ENCODE measurements at regions not wholly inside any gene's neighbourhood (a gene's known extent, or its start where the extent isn't known, plus 50 kb on each side); places are given as distances from the start of the nearest gene placed in this dataset.

GRCh38 chr9:115615821-115616665 is 498.1 kb upstream of the TNC start:
- Histone ChIP-seq H3K9me3 (peaks cover 0 to 3% (median 0%) of the 10 kb centered on the region in 12 donors), H3K27me3 (peaks cover 0 to 6% (median 0%) of the 10 kb centered on the region in 9 donors), H3K4me3 (no peak overlapping the region), H3K27ac (no peak overlapping the region), H3K4me1 (no peaks in the 10 kb centered on the region), H3K36me3 (no peaks in the 10 kb centered on the region)
- intact Hi-C loops (cut with DNase I): no loop called here
- peak in 1 of 4 donors; percentile 43 for ATAC-seq
- TF ChIP-seq, protein P1, sequence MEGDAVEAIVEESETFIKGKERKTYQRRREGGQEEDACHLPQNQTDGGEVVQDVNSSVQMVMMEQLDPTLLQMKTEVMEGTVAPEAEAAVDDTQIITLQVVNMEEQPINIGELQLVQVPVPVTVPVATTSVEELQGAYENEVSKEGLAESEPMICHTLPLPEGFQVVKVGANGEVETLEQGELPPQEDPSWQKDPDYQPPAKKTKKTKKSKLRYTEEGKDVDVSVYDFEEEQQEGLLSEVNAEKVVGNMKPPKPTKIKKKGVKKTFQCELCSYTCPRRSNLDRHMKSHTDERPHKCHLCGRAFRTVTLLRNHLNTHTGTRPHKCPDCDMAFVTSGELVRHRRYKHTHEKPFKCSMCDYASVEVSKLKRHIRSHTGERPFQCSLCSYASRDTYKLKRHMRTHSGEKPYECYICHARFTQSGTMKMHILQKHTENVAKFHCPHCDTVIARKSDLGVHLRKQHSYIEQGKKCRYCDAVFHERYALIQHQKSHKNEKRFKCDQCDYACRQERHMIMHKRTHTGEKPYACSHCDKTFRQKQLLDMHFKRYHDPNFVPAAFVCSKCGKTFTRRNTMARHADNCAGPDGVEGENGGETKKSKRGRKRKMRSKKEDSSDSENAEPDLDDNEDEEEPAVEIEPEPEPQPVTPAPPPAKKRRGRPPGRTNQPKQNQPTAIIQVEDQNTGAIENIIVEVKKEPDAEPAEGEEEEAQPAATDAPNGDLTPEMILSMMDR (IDR thresholded peaks at IDR 0.05): no peak
- no peak for TF ChIP-seq POLR2A (IDR thresholded peaks at IDR 0.05)
- WGBS, 4 donors: 58 to 74% (median 66%) methylated on average over 4 of the region's 4 CpGs
- DNase-seq: no peak

DNA sequence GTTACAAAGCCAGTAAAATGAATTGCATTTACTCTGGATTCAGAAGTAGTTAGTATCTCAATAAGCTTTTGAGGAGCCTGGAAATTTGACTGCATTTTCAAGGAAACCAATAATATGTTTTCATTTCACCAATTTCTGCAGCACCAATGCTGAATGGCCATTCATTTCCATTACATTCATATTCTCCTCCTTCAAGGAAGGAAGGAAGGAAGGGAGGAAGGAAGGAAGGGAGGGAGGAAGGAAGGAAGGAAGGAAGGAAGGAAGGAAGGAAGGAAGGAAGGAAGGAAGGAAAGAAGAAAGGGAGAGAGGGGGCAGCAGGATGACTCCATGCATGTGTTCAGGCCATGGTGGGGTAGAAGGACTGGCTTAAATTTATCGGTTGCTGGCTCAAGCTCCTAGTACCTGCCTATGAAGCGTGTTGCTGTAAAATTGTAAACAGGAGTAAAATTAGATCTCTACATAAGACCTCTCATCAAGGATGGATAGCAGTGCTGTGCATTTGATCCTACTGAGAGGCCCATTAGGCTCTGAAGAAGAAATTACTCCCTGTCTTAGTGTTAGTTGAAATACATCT is 498.8 kb upstream of the TNC start:
- Histone ChIP-seq H3K36me3 (no peaks in the 10 kb centered on the region), H3K27me3 (peaks cover 0 to 6% (median 0%) of the 10 kb centered on the region in 9 donors), H3K9me3 (peaks cover 0 to 3% (median 0%) of the 10 kb centered on the region in 12 donors), H3K4me3 (no peak overlapping the region), H3K4me1 (no peaks in the 10 kb centered on the region), H3K27ac (no peak overlapping the region)
- intact Hi-C loops (cut with DNase I): no loop called here
- WGBS, 4 donors: 86 to 95% (median 89%) methylated on average over 2 of the region's 2 CpGs
- TF ChIP-seq, protein P1 (IDR thresholded peaks at IDR 0.05): no peak
- TF ChIP-seq POLR2A (IDR thresholded peaks at IDR 0.05): no peak
- ATAC-seq (no peak), DNase-seq (no peak)

- DNase-seq (no peak), ATAC-seq (no peak)
- intact Hi-C loops (cut with DNase I): no loop called here
- Histone ChIP-seq H3K27me3 (no peaks in the 10 kb centered on the region), H3K4me1 (no peaks in the 10 kb centered on the region), H3K4me3 (no peak overlapping the region), H3K27ac (no peak overlapping the region), H3K36me3 (no peaks in the 10 kb centered on the region), H3K9me3 (peaks cover 0 to 10% (median 0%) of the 10 kb centered on the region in 12 donors)
- TF ChIP-seq, protein P1 (IDR thresholded peaks at IDR 0.05): no peak
- TF ChIP-seq POLR2A (IDR thresholded peaks at IDR 0.05): no peak
These were observed 507.3 kb upstream of the TNC start for GRCh38 chr9:115625251-115625650.

DNA sequence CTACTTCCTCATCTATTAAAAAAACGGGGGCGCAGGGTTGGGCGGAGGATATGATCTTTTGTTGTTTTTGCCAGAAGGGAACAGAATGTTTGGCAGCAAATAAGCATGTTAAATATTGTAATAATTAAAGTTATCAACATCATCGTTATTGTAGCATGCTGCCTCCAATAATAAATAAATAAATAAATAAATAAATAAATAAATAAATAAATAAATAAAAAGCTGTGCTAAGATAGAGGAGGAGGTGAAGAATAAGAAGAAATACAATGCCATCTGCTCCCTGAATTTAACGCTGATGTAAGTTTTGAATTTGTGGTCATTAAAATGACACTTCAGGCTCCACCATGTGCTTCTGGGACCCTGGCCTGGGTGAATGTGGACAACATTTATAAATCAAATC is 508.0 kb upstream of the TNC start:
- Histone ChIP-seq H3K9me3 (peaks cover 0 to 10% (median 0%) of the 10 kb centered on the region in 12 donors), H3K4me3 (no peak overlapping the region), H3K36me3 (no peaks in the 10 kb centered on the region), H3K4me1 (no peaks in the 10 kb centered on the region), H3K27ac (no peak overlapping the region), H3K27me3 (no peaks in the 10 kb centered on the region)
- DNase-seq (no peak), ATAC-seq (no peak)
- no peak for TF ChIP-seq POLR2A (IDR thresholded peaks at IDR 0.05)
- TF ChIP-seq, protein P1 (IDR thresholded peaks at IDR 0.05): no peak
- WGBS, 4 donors: 86 to 95% (median 88%) methylated on average over 5 of the region's 5 CpGs
- intact Hi-C loops (cut with DNase I): no loop called here
